ENCODE measurements at regions not wholly inside any gene's neighbourhood (a gene's known extent, or its start where the extent isn't known, plus 50 kb on each side); places are given as distances from the start of the nearest gene placed in this dataset.

DNA sequence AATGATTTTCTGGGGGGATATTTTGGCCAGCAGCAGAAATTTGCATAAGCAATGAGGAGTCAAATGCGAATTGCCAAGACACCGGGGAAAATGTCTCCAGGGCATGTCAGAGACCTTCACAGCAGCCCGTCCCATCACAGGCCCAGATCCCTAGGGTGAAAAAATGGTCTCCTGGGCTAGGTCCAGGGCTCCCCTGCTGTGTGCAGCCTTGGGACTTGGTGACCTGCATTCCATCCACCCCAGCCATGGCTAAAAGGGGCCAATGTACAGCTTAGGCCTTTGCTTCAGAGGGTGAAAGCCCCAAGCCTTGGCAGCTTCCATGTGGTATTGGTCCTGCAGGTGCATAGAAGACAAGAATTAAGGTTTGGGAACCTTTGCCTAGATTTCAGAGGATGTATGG is 534.5 kb upstream of the MEF2C start:
- H3K4me1 ChIP-seq = no peaks in the 10 kb centered on the region
- H3K9ac ChIP-seq = no peak overlapping the region
- H3K27me3 ChIP-seq (ENCODE audit: control insufficient read depth, insufficient read depth, low read length) = no peaks in the 10 kb centered on the region
- H2AFZ ChIP-seq = no peak overlapping the region
- no peak overlapping the region for H3K4me2 ChIP-seq (ENCODE audit: low read length)
- H3K27ac ChIP-seq = no peak overlapping the region
- TF ChIP-seq, protein P1, sequence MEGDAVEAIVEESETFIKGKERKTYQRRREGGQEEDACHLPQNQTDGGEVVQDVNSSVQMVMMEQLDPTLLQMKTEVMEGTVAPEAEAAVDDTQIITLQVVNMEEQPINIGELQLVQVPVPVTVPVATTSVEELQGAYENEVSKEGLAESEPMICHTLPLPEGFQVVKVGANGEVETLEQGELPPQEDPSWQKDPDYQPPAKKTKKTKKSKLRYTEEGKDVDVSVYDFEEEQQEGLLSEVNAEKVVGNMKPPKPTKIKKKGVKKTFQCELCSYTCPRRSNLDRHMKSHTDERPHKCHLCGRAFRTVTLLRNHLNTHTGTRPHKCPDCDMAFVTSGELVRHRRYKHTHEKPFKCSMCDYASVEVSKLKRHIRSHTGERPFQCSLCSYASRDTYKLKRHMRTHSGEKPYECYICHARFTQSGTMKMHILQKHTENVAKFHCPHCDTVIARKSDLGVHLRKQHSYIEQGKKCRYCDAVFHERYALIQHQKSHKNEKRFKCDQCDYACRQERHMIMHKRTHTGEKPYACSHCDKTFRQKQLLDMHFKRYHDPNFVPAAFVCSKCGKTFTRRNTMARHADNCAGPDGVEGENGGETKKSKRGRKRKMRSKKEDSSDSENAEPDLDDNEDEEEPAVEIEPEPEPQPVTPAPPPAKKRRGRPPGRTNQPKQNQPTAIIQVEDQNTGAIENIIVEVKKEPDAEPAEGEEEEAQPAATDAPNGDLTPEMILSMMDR (IDR thresholded peaks at IDR 0.05) = no peak
- no peak overlapping the region for H3K4me3 ChIP-seq (ENCODE audit: low read depth, low read length)
- no peaks in the 10 kb centered on the region for H3K9me3 ChIP-seq (ENCODE audit: control insufficient read depth, low read length)
- no peaks in the 10 kb centered on the region for H3K36me3 ChIP-seq (ENCODE audit: control insufficient read depth, insufficient read depth, low read length)
- no peaks in the 10 kb centered on the region for H3K79me2 ChIP-seq

GRCh38 chr5:89411891-89412290 is 528.9 kb upstream of the MEF2C start:
- no peaks in the 10 kb centered on the region for H3K4me1 ChIP-seq
- no peak overlapping the region for H3K9ac ChIP-seq
- no peak overlapping the region for H3K27ac ChIP-seq
- no peaks in the 10 kb centered on the region for H3K27me3 ChIP-seq (ENCODE audit: control insufficient read depth, insufficient read depth, low read length)
- H3K36me3 ChIP-seq (ENCODE audit: control insufficient read depth, insufficient read depth, low read length) = no peaks in the 10 kb centered on the region
- TF ChIP-seq, protein P1 (IDR thresholded peaks at IDR 0.05) = no peak
- no peak overlapping the region for H3K4me3 ChIP-seq (ENCODE audit: low read depth, low read length)
- no peaks in the 10 kb centered on the region for H3K9me3 ChIP-seq (ENCODE audit: control insufficient read depth, low read length)
- H2AFZ ChIP-seq = no peak overlapping the region
- no peak overlapping the region for H3K4me2 ChIP-seq (ENCODE audit: low read length)
- H3K79me2 ChIP-seq = no peaks in the 10 kb centered on the region

- H3K27me3 ChIP-seq (ENCODE audit: control insufficient read depth, insufficient read depth, low read length) = no peaks in the 10 kb centered on the region
- no peak overlapping the region for H2AFZ ChIP-seq
- H3K4me2 ChIP-seq (ENCODE audit: low read length) = no peak overlapping the region
- H3K4me1 ChIP-seq = no peaks in the 10 kb centered on the region
- TF ChIP-seq, protein P1 (IDR thresholded peaks at IDR 0.05) = no peak
- no peak overlapping the region for H3K4me3 ChIP-seq (ENCODE audit: low read depth, low read length)
- no peaks in the 10 kb centered on the region for H3K79me2 ChIP-seq
- no peaks in the 10 kb centered on the region for H3K36me3 ChIP-seq (ENCODE audit: control insufficient read depth, insufficient read depth, low read length)
- no peak overlapping the region for H3K27ac ChIP-seq
- no peak overlapping the region for H3K9ac ChIP-seq
- H3K9me3 ChIP-seq (ENCODE audit: control insufficient read depth, low read length) = no peaks in the 10 kb centered on the region
Observed at GRCh38 chr5:89407054-89407453, 524.1 kb upstream of the MEF2C start.

GRCh38 chr5:89401659-89402058 is 518.7 kb upstream of the MEF2C start:
- no peaks in the 10 kb centered on the region for H3K79me2 ChIP-seq
- H3K36me3 ChIP-seq (ENCODE audit: control insufficient read depth, insufficient read depth, low read length) = no peaks in the 10 kb centered on the region
- no peak overlapping the region for H3K4me2 ChIP-seq (ENCODE audit: low read length)
- TF ChIP-seq, protein P1 (IDR thresholded peaks at IDR 0.05) = no peak
- no peak overlapping the region for H3K27ac ChIP-seq
- no peak overlapping the region for H3K4me3 ChIP-seq (ENCODE audit: low read depth, low read length)
- no peaks in the 10 kb centered on the region for H3K4me1 ChIP-seq
- H3K9ac ChIP-seq = no peak overlapping the region
- H3K27me3 ChIP-seq (ENCODE audit: control insufficient read depth, insufficient read depth, low read length) = no peaks in the 10 kb centered on the region
- no peak overlapping the region for H2AFZ ChIP-seq
- no peaks in the 10 kb centered on the region for H3K9me3 ChIP-seq (ENCODE audit: control insufficient read depth, low read length)

GRCh38 chr5:89401012-89401411 is 518.0 kb upstream of the MEF2C start:
- Histone ChIP-seq H3K79me2 (no peaks in the 10 kb centered on the region), H3K9ac (no peak overlapping the region), H3K4me1 (no peaks in the 10 kb centered on the region), H3K36me3 (ENCODE audit: control insufficient read depth, insufficient read depth, low read length) (no peaks in the 10 kb centered on the region), H3K4me2 (ENCODE audit: low read length) (no peak overlapping the region), H3K27me3 (ENCODE audit: control insufficient read depth, insufficient read depth, low read length) (no peaks in the 10 kb centered on the region), H3K9me3 (ENCODE audit: control insufficient read depth, low read length) (no peaks in the 10 kb centered on the region), H3K4me3 (ENCODE audit: low read depth, low read length) (no peak overlapping the region), H2AFZ (no peak overlapping the region), H3K27ac (no peak overlapping the region)
- TF ChIP-seq, protein P1 (IDR thresholded peaks at IDR 0.05) = no peak

Data from parathyroid adenoma (tissue), 2 donors.